B cell (primary cell): ENCODE measurements at regions not wholly inside any gene's neighbourhood (a gene's known extent, or its start where the extent isn't known, plus 50 kb on each side); places are given as distances from the start of the nearest gene placed in this dataset. TPM values are rescaled to one million over a fixed set of nuclear protein-coding genes. Genes with fewer than 3 reads are reported as not detected.

Source experiments
- ATAC-seq: fragments of 200-7000 bp; cut with Tn5 transposase; one replicate; pipeline ENCODE4 v1.10.0; 2021; ENCODE audit warnings: low read depth, mild to moderate bottlenecking, moderate number of reproducible peaks, moderate library complexity
- CTCF ChIA-PET: fragments of 350-600 bp; sonication (Branson Sonifier 250); formaldehyde crosslinking; loops from one replicate; lab custom pipeline; 2021; ENCODE audit warnings: antibody characterized with exemption, inconsistent platforms; lab: Charles Lee
- POLR2A ChIA-PET: fragments of 350-600 bp; sonication (Branson Sonifier 250); formaldehyde crosslinking; loops from one replicate; lab custom pipeline; 2021; ENCODE audit warnings: antibody characterized with exemption; lab: Charles Lee
- DNase-seq: peaks from one replicate; pipeline ENCODE4 v3.0.0; 2013
- H2AFZ ChIP-seq: 2 replicates; pipeline ENCODE4 v1.6.1; 2012; ENCODE audit warnings: mild to moderate bottlenecking, low read depth, low read length; ENCODE audit not compliant: insufficient read depth, poor library complexity, severe bottlenecking
- H3K27ac ChIP-seq, 2 donors: 1 replicate in 1 of 2; 2 replicates in 1 of 2; pipeline ENCODE4 v1.5.1; 2012 to 2013; ENCODE audit warnings: low read length in 2 of 2, mild to moderate bottlenecking in 2 of 2, moderate library complexity in 1 of 2
- H3K27me3 ChIP-seq, 4 experiments: fragments of 200-600 bp in 1 of 4; sonication (generic) in 1 of 4; replicated peaks in 1 of 4; 1 replicate in 2 of 4; 2 replicates in 2 of 4; pipeline versions ENCODE4 v1.6.1 to v1.7.0; 2013 to 2016; ENCODE audit warnings: low read length in 3 of 4, mild to moderate bottlenecking in 2 of 4, mixed read lengths in 1 of 4, moderate library complexity in 1 of 4; ENCODE audit not compliant: insufficient read depth in 4 of 4, control insufficient read depth in 3 of 4; ENCODE audit errors: control extremely low read depth in 1 of 4
- H3K36me3 ChIP-seq, 2 experiments: replicated peaks in 1 of 2; 1 replicate in 1 of 2; 2 replicates in 1 of 2; pipeline versions ENCODE4 v1.6.1 to v1.7.1; 2013; ENCODE audit warnings: low read length in 1 of 2; ENCODE audit not compliant: insufficient read depth in 2 of 2, control insufficient read depth in 1 of 2; ENCODE audit errors: control extremely low read depth in 1 of 2, extremely low read depth in 1 of 2
- H3K4me1 ChIP-seq, 2 donors: fragments of 200-600 bp in 1 of 2; sonication (generic) in 1 of 2; 1 replicate in 1 of 2; 2 replicates in 1 of 2; pipeline versions ENCODE4 v1.5.1 to v1.6.1; 2013 to 2017; ENCODE audit warnings: low read length in 2 of 2; ENCODE audit not compliant: control insufficient read depth in 2 of 2, insufficient read depth in 2 of 2
- H3K4me2 ChIP-seq: replicated peaks from 2 replicates; pipeline ENCODE3; 2012; ENCODE audit warnings: mild to moderate bottlenecking, low read depth, low read length; ENCODE audit not compliant: poor library complexity, severe bottlenecking
- H3K4me3 ChIP-seq, 5 experiments: fragments of 200-600 bp in 1 of 5; sonication (generic) in 1 of 5; 1 replicate in 3 of 5; 2 replicates in 2 of 5; pipeline versions ENCODE4 v1.5.1 to v1.7.0; 2011 to 2016; ENCODE audit warnings: low read length in 4 of 5, mild to moderate bottlenecking in 4 of 5, low read depth in 2 of 5, control low read depth in 1 of 5, moderate library complexity in 1 of 5; ENCODE audit not compliant: insufficient read depth in 1 of 5; ENCODE audit errors: control extremely low read depth in 1 of 5, extremely low read depth in 1 of 5
- H3K79me2 ChIP-seq: fragments of 200-600 bp; sonication (generic); one replicate; pipeline ENCODE4 v1.6.0; 2016; ENCODE audit warnings: low read length; ENCODE audit not compliant: control insufficient read depth, insufficient read depth
- H3K9ac ChIP-seq: fragments of 200-600 bp; sonication (generic); 2 replicates; pipeline ENCODE4 v1.6.1; 2017; ENCODE audit warnings: mild to moderate bottlenecking, low read length, moderate library complexity
- H3K9me3 ChIP-seq, 3 donors: one replicate each; pipeline versions ENCODE4 v1.6.1 to v1.7.1; 2013; ENCODE audit warnings: low read length in 2 of 3; ENCODE audit not compliant: control insufficient read depth in 2 of 3, insufficient read depth in 1 of 3; ENCODE audit errors: control extremely low read depth in 1 of 3
- H4K20me1 ChIP-seq: 2 replicates; pipeline ENCODE4 v1.6.0; 2012; ENCODE audit warnings: mild to moderate bottlenecking, low read length; ENCODE audit not compliant: insufficient read depth, control insufficient read depth, poor library complexity, severe bottlenecking
- H3K27ac Mint-ChIP-seq: one replicate; pipeline ENCODE4 v1.8.0; 2021; ENCODE audit warnings: mixed read lengths
- H3K27me3 Mint-ChIP-seq: one replicate; pipeline ENCODE4 v1.8.0; 2021; ENCODE audit warnings: mixed read lengths
- H3K4me1 Mint-ChIP-seq: one replicate; pipeline ENCODE4 v1.8.0; 2021; ENCODE audit warnings: mixed read lengths
- H3K4me3 Mint-ChIP-seq: one replicate; pipeline ENCODE4 v1.8.0; 2021; ENCODE audit warnings: mixed read lengths
- H3K9me3 Mint-ChIP-seq: one replicate; pipeline ENCODE4 v1.8.0; 2022; ENCODE audit warnings: mixed read lengths; ENCODE audit not compliant: insufficient read depth
- EZH2 ChIP-seq: IDR thresholded peaks from 2 replicates; pipeline ENCODE4 v1.6.1; 2012; ENCODE audit warnings: borderline replicate concordance, low read depth, mild to moderate bottlenecking, moderate library complexity, low read length; ENCODE audit not compliant: insufficient read depth, poor library complexity, severe bottlenecking
- WGBS: methylation state at CpG from one replicate; pipeline ENCODE4 v1.1.5; 2013; ENCODE audit warnings: missing lambda C conversion rate; ENCODE audit not compliant: insufficient coverage; 5-methylcytosine and 5-hydroxymethylcytosine counted together
- intact Hi-C: fragments of 100-400 bp; cut with micrococcal nuclease; formaldehyde crosslinking; loops from one replicate; pipeline ENCODE4 v1.10.0; 2022
- small RNA-seq: library from RNA; depleted of rRNA; stranded (forward); fragments of <200 nt; gene quantifications from one replicate; pipeline ENCODE3, GENCODE V24; 2012; ENCODE audit warnings: low replicate concordance, low read depth; ENCODE audit not compliant: insufficient read length
- TF ChIP-seq, protein P1 (sequence below): fragments of 200-600 bp; IDR thresholded peaks from one replicate; pipeline ENCODE4 v1.8.0; 2022; ENCODE audit warnings: antibody characterized with exemption, mild to moderate bottlenecking

DNA sequence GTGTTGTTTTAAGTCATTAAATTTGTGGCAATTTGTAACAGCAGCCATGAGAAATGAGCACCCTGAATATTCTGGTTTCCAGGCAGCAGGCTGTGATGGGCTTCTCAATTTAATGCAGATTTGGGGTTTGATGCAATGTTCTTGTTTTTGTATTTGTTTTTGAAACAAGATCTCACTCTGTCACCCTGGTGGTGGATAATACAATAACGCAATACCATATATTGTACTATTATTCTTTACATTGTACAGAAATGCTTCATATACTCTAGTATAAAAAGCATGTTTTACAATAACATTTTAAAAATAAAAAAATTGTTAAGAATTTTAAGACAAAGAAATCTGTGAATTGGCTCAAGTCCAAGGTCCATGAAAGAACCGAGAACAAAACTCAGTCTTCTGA is 129.1 kb downstream of the USP46 start:
- Histone ChIP-seq H3K4me2 (no peak overlapping the region), H3K36me3 (no peaks in the 10 kb centered on the region), H3K79me2 (no peaks in the 10 kb centered on the region), H4K20me1 (no peaks in the 10 kb centered on the region), H3K4me1 (no peaks in the 10 kb centered on the region), H3K9ac (no peak overlapping the region), H3K9me3 (no peaks in the 10 kb centered on the region), H3K4me3 (no peak overlapping the region), H3K27me3 (no peaks in the 10 kb centered on the region), H2AFZ (no peak overlapping the region), H3K27ac (no peak overlapping the region)
- no peak for TF ChIP-seq EZH2
- TF ChIP-seq, protein P1, sequence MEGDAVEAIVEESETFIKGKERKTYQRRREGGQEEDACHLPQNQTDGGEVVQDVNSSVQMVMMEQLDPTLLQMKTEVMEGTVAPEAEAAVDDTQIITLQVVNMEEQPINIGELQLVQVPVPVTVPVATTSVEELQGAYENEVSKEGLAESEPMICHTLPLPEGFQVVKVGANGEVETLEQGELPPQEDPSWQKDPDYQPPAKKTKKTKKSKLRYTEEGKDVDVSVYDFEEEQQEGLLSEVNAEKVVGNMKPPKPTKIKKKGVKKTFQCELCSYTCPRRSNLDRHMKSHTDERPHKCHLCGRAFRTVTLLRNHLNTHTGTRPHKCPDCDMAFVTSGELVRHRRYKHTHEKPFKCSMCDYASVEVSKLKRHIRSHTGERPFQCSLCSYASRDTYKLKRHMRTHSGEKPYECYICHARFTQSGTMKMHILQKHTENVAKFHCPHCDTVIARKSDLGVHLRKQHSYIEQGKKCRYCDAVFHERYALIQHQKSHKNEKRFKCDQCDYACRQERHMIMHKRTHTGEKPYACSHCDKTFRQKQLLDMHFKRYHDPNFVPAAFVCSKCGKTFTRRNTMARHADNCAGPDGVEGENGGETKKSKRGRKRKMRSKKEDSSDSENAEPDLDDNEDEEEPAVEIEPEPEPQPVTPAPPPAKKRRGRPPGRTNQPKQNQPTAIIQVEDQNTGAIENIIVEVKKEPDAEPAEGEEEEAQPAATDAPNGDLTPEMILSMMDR: no peak
- Mint-ChIP-seq H3K9me3 (no peaks in the 10 kb centered on the region), H3K4me1 (no peaks in the 10 kb centered on the region), H3K27me3 (peaks cover 3% of the 10 kb centered on the region), H3K4me3 (no peak overlapping the region), H3K27ac (no peak overlapping the region)
- ATAC-seq (no peak), DNase-seq (no peak)
- WGBS: no CpG with 5 or more reads among the region's 2 CpGs
- POLR2A ChIA-PET: no interaction called here
- CTCF ChIA-PET: no interaction called here
- intact Hi-C loops: no loop called here

DNA sequence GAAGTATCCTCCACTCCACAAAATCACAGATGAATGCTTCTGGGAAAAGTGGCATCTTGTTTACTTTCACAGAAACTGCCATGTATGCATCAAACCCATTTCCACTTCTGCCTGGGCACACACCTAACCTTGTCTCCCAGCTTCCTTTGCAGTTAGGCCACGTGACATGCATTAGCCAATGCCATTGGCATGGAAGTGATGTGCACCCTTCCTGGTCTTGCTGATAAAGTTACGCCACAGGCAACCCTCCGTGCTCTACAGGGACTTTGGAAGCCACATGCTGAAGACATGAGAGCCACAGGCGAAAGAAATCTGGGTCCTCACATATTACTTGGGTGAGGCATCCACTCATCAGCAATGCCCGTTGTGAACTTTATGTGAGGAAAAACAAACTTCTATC is 123.3 kb downstream of the USP46 start:
- POLR2A ChIA-PET: no interaction called here
- Mint-ChIP-seq H3K4me3 (no peak overlapping the region), H3K4me1 (no peaks in the 10 kb centered on the region), H3K9me3 (no peaks in the 10 kb centered on the region), H3K27me3 (peaks cover 3% of the 10 kb centered on the region), H3K27ac (no peak overlapping the region)
- TF ChIP-seq, protein P1: no peak
- TF ChIP-seq EZH2: no peak
- intact Hi-C loops: no loop called here
- no peak overlapping the region for H3K27ac ChIP-seq
- no peaks in the 10 kb centered on the region for H4K20me1 ChIP-seq
- no peak for DNase-seq
- ATAC-seq: no peak
- H3K4me3 ChIP-seq: no peak overlapping the region
- H3K9ac ChIP-seq: no peak overlapping the region
- H3K27me3 ChIP-seq: no peaks in the 10 kb centered on the region
- H3K9me3 ChIP-seq: no peaks in the 10 kb centered on the region
- H3K79me2 ChIP-seq: no peaks in the 10 kb centered on the region
- H2AFZ ChIP-seq: no peak overlapping the region
- H3K4me2 ChIP-seq: no peak overlapping the region
- CTCF ChIA-PET: no interaction called here
- WGBS: 87% methylated on average over 3 of the region's 5 CpGs
- H3K4me1 ChIP-seq: no peaks in the 10 kb centered on the region
- no peaks in the 10 kb centered on the region for H3K36me3 ChIP-seq

Small RNA genes lying in the stretch of these regions (small RNA-seq; reads per million reads assigned to genes)
- gene RNU6-1252P: not detected
